AG04449 (cell line): ENCODE measurements at regions not wholly inside any gene's neighbourhood (a gene's known extent, or its start where the extent isn't known, plus 50 kb on each side); places are given as distances from the start of the nearest gene placed in this dataset.

Source experiments
- CTCF ChIA-PET: fragments of 350-600 bp; formaldehyde crosslinking; extraction: SDS; loops from one replicate; lab custom pipeline; 2021; ENCODE audit warnings: antibody characterized with exemption; lab: Yijun Ruan, JAX
- POLR2A ChIA-PET: fragments of 400-600, 350-600 bp; formaldehyde crosslinking; extraction: SDS; loops from one replicate; lab custom pipeline; 2020; ENCODE audit warnings: antibody characterized with exemption, inconsistent platforms; lab: Yijun Ruan, JAX
- DNase-seq: peaks from one replicate; pipeline ENCODE4 v3.0.0-alpha.2; 2010; ENCODE audit warnings: low read depth, low spot score
- H3K4me3 ChIP-seq: 2 replicates; pipeline ENCODE4 v1.5.1; 2011; ENCODE audit warnings: low read depth, mild to moderate bottlenecking, control low read depth, low read length
- TF ChIP-seq, protein P1 (sequence below): IDR thresholded peaks from one replicate; pipeline ENCODE4 v1.5.1; 2011; ENCODE audit warnings: mild to moderate bottlenecking, moderate library complexity, low read length, control low read depth, inconsistent platforms; ENCODE audit not compliant: insufficient read depth; ENCODE audit errors: missing control alignments

GRCh38 chr13:89294115-89294867 is 1623.1 kb downstream of the SLITRK5 start:
- H3K4me3 ChIP-seq: no peak overlapping the region
- ChIA-PET CTCF (no interaction called here), POLR2A (interaction anchor here (0.7 kb wide), 1 partner anchor 358 kb away, joined by 3 read pairs; no protein-coding TSS in a partner anchor)
- TF ChIP-seq, protein P1, sequence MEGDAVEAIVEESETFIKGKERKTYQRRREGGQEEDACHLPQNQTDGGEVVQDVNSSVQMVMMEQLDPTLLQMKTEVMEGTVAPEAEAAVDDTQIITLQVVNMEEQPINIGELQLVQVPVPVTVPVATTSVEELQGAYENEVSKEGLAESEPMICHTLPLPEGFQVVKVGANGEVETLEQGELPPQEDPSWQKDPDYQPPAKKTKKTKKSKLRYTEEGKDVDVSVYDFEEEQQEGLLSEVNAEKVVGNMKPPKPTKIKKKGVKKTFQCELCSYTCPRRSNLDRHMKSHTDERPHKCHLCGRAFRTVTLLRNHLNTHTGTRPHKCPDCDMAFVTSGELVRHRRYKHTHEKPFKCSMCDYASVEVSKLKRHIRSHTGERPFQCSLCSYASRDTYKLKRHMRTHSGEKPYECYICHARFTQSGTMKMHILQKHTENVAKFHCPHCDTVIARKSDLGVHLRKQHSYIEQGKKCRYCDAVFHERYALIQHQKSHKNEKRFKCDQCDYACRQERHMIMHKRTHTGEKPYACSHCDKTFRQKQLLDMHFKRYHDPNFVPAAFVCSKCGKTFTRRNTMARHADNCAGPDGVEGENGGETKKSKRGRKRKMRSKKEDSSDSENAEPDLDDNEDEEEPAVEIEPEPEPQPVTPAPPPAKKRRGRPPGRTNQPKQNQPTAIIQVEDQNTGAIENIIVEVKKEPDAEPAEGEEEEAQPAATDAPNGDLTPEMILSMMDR: no peak
- no peak for DNase-seq

- ChIA-PET CTCF (no interaction called here), POLR2A (no interaction called here)
- TF ChIP-seq, protein P1: no peak
- H3K4me3 ChIP-seq: no peak overlapping the region
- DNase-seq: no peak
These were observed 1636.1 kb downstream of the SLITRK5 start for GRCh38 chr13:89307278-89307677.

DNA sequence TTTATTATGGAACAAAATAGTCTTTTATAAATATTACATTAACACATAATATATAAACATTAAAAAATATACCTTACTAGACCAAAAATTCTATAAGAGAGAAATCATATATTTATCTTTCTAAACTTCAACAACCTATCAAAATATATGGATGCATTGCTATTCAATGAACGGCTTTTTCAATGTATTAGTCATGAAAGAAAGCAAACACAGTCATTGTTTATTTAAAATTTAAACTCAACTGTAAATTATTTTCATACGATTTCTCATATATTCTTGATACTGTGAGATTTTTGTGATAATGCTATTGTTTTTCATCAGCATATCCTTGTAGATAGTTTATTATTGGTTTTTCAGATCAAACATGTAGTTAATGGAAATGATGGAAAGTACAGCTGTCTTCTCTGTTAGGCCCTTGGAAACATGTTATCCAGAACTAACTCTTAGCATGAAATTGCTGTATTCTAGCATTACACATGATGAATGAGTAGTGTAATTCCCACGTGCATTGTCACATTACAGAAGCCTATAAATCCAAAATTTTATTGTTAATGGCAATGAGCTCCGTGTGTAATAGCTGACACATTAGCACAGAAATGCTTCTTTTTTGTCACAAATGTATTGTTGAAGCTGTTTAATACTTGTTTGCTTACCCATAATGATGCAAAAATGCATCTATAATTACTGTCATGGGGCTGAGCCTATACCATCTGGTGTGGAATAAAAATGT is 1639.9 kb downstream of the SLITRK5 start:
- TF ChIP-seq, protein P1: no peak
- no peak overlapping the region for H3K4me3 ChIP-seq
- DNase-seq: no peak
- ChIA-PET POLR2A (no interaction called here), CTCF (no interaction called here)

- no peak for DNase-seq
- ChIA-PET POLR2A (no interaction called here), CTCF (no interaction called here)
- TF ChIP-seq, protein P1: no peak
- H3K4me3 ChIP-seq: no peak overlapping the region
These were observed 1644.1 kb downstream of the SLITRK5 start for GRCh38 chr13:89315287-89315686.

DNA sequence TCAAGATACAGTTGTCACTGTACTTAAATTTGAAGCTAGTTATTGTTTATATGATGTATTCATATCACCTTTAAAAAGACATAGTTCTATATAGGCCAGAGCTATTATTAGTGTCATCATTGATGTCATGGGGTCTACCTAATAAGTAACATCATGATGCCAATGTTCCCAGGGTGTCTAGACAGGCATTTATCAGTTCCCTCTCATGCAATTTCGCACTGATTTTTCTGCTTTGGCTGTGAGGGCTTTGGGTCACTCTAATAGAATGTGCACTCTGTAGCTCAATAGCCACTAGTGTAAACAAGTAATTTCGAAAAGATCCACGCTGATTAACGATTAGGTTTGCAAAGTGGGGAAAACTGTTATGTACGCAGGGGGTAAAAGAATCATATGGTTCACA is 1651.3 kb downstream of the SLITRK5 start:
- POLR2A ChIA-PET: no interaction called here
- no peak for DNase-seq

GRCh38 chr13:89324582-89324981 is 1653.4 kb downstream of the SLITRK5 start:
- TF ChIP-seq, protein P1: no peak
- POLR2A ChIA-PET: no interaction called here
- CTCF ChIA-PET: no interaction called here
- H3K4me3 ChIP-seq: no peak overlapping the region
- no peak for DNase-seq

More for the DNA sequence above, 1651.3 kb downstream of the SLITRK5 start:
- TF ChIP-seq, protein P1: no peak
- CTCF ChIA-PET: no interaction called here
- H3K4me3 ChIP-seq: no peak overlapping the region
